Naive thymus-derived CD4-positive, alpha-beta T cell (primary cell): ENCODE measurements at regions not wholly inside any gene's neighbourhood (a gene's known extent, or its start where the extent isn't known, plus 50 kb on each side); places are given as distances from the start of the nearest gene placed in this dataset.

Experiments
- ATAC-seq: fragments of 150-1000 bp; cut with Tn5 transposase; 2 replicates; pipeline ENCODE4 v1.10.0; 2021; ENCODE audit warnings: mild to moderate bottlenecking, moderate library complexity
- CTCF ChIA-PET: fragments of 350-600 bp; sonication (Branson Sonifier 250); formaldehyde crosslinking; loops from one replicate; lab custom pipeline; 2021; ENCODE audit warnings: antibody characterized with exemption; lab: Charles Lee
- POLR2A ChIA-PET: fragments of 350-600 bp; sonication (Branson Sonifier 250); formaldehyde crosslinking; loops from one replicate; lab custom pipeline; 2021; ENCODE audit warnings: antibody characterized with exemption, inconsistent platforms; lab: Charles Lee
- DNase-seq, 9 donors: peaks; one replicate each; pipeline versions ENCODE4 v3.0.0 to v3.0.0-alpha.2; 2020 to 2022; ENCODE audit warnings: mixed read lengths in 1 of 9
- H3K27ac ChIP-seq: one replicate; pipeline ENCODE4 v1.7.0; 2013; ENCODE audit warnings: mild to moderate bottlenecking, low read depth, low read length, moderate library complexity
- H3K27me3 ChIP-seq, 2 donors: one replicate each; pipeline ENCODE4 v1.7.0; 2013; ENCODE audit warnings: low read length in 2 of 2, mild to moderate bottlenecking in 2 of 2, moderate library complexity in 2 of 2; ENCODE audit not compliant: control insufficient read depth in 2 of 2, insufficient read depth in 2 of 2
- H3K36me3 ChIP-seq, 3 experiments: 1 replicate in 2 of 3; 2 replicates in 1 of 3; pipeline ENCODE4 v1.7.0; 2013; ENCODE audit warnings: low read length in 3 of 3, mild to moderate bottlenecking in 3 of 3, moderate library complexity in 1 of 3; ENCODE audit not compliant: insufficient read depth in 3 of 3, control insufficient read depth in 2 of 3
- H3K4me1 ChIP-seq, 2 donors: one replicate each; pipeline ENCODE4 v1.7.0; 2013; ENCODE audit warnings: low read length in 2 of 2, mild to moderate bottlenecking in 2 of 2, moderate library complexity in 1 of 2; ENCODE audit not compliant: control insufficient read depth in 2 of 2, insufficient read depth in 2 of 2
- H3K4me3 ChIP-seq: 2 replicates; pipeline ENCODE4 v1.7.0; 2013; ENCODE audit warnings: mild to moderate bottlenecking, low read length
- H3K9me3 ChIP-seq, 3 experiments: 1 replicate in 2 of 3; 2 replicates in 1 of 3; pipeline ENCODE4 v1.7.0; 2013; ENCODE audit warnings: low read length in 3 of 3; ENCODE audit not compliant: control insufficient read depth in 2 of 3
- H3K27ac Mint-ChIP-seq, 9 donors: one replicate each; pipeline ENCODE4 v1.8.0; 2020 to 2022; ENCODE audit warnings: mixed read lengths in 9 of 9, mild to moderate bottlenecking in 8 of 9, moderate library complexity in 5 of 9, inconsistent platforms in 2 of 9
- H3K27me3 Mint-ChIP-seq, 5 donors: one replicate each; pipeline ENCODE4 v1.8.0; 2021 to 2022; ENCODE audit warnings: mixed read lengths in 5 of 5, mild to moderate bottlenecking in 1 of 5
- H3K36me3 Mint-ChIP-seq, 5 donors: one replicate each; pipeline ENCODE4 v1.8.0; 2020 to 2022; ENCODE audit warnings: mixed read lengths in 5 of 5, mild to moderate bottlenecking in 3 of 5, inconsistent platforms in 1 of 5
- H3K4me1 Mint-ChIP-seq, 7 donors: one replicate each; pipeline ENCODE4 v1.8.0; 2020 to 2022; ENCODE audit warnings: mixed read lengths in 7 of 7, mild to moderate bottlenecking in 3 of 7, inconsistent platforms in 1 of 7
- H3K4me3 Mint-ChIP-seq, 10 donors: one replicate each; pipeline ENCODE4 v1.8.0; 2020 to 2022; ENCODE audit warnings: mild to moderate bottlenecking in 10 of 10, mixed read lengths in 10 of 10, moderate library complexity in 6 of 10, inconsistent platforms in 2 of 10
- H3K9me3 Mint-ChIP-seq, 11 donors: one replicate each; pipeline ENCODE4 v1.8.0; 2020 to 2022; ENCODE audit warnings: mixed read lengths in 11 of 11, mild to moderate bottlenecking in 4 of 11, inconsistent platforms in 1 of 11, moderate library complexity in 1 of 11
- intact Hi-C, 2 donors: fragments of 100-400 bp; cut with micrococcal nuclease; formaldehyde crosslinking; loops; one replicate each; pipeline ENCODE4 v1.15.1; 2023

DNA sequence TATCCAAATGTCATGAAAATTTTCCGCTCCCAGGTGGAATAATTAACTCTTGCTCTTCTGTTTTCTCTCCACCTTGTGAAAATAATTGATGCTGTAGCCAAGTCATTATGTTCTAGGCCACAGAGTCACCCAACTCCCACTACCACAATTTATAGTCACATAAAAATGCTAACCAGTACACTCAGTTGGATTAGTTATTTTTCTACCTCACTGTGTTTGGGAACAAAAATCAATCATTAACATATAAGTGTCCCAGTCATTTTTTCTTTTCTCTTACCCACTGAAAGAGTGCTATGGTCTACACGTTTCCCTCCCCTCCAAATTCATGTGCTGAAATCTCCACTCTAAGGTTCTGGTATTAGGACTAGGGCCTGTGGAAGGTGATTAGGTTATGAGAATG lies 255.6 kb upstream of the LMCD1 start:
- no peak for ATAC-seq

DNA sequence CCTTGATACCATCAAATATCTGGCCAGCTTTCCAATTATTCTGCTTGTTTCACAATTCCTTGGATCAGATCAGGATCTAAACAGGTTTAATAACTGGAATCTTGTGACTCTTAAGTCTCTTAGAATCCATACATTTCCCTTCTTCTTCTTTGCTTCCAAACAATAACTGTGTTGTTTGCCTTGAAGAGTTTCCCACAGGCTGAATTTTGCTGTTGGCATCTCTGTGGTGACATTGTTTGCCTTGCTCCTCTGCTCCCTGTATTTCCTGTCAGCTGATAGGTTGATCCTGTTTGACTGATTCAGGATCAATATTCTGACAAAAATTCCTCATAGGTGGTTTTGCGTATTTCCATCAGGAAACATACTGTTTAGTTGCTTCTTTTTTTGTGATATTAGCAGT lies 248.4 kb upstream of the LMCD1 start:
- H3K4me1 Mint-ChIP-seq: no peaks in the 10 kb centered on the region
- ATAC-seq (no peak), DNase-seq (no peak)
- no peak overlapping the region for H3K27ac ChIP-seq
- H3K27ac Mint-ChIP-seq: no peak overlapping the region
- peaks cover 0 to 30% (median 18%) of the 10 kb centered on the region in 5 donors for H3K27me3 Mint-ChIP-seq
- H3K4me3 Mint-ChIP-seq: no peak overlapping the region
- no peaks in the 10 kb centered on the region for H3K27me3 ChIP-seq
- intact Hi-C loops: no loop called here
- no peaks in the 10 kb centered on the region for H3K36me3 Mint-ChIP-seq
- peaks cover 0 to 15% (median 0%) of the 10 kb centered on the region in 11 donors for H3K9me3 Mint-ChIP-seq
- H3K4me1 ChIP-seq: no peaks in the 10 kb centered on the region
- POLR2A ChIA-PET: no interaction called here
- H3K4me3 ChIP-seq: no peak overlapping the region
- CTCF ChIA-PET: no interaction called here
- H3K36me3 ChIP-seq: no peaks in the 10 kb centered on the region
- H3K9me3 ChIP-seq: no peaks in the 10 kb centered on the region

More for the DNA sequence above, 255.6 kb upstream of the LMCD1 start:
- Histone ChIP-seq H3K4me3 (no peak overlapping the region), H3K27ac (no peak overlapping the region), H3K9me3 (peaks cover 0 to 5% (median 0%) of the 10 kb centered on the region in 3 experiments), H3K27me3 (no peaks in the 10 kb centered on the region), H3K36me3 (no peaks in the 10 kb centered on the region), H3K4me1 (no peaks in the 10 kb centered on the region)
- ChIA-PET POLR2A (no interaction called here), CTCF (no interaction called here)
- H3K36me3 Mint-ChIP-seq: no peaks in the 10 kb centered on the region
- H3K27ac Mint-ChIP-seq: no peak overlapping the region
- intact Hi-C loops: no loop called here
- H3K9me3 Mint-ChIP-seq: peaks cover 0 to 25% (median 7%) of the 10 kb centered on the region in 11 donors
- no peak for DNase-seq
- H3K27me3 Mint-ChIP-seq: peaks cover 4 to 27% (median 11%) of the 10 kb centered on the region in 5 donors
- no peak overlapping the region for H3K4me3 Mint-ChIP-seq
- no peaks in the 10 kb centered on the region for H3K4me1 Mint-ChIP-seq

DNA sequence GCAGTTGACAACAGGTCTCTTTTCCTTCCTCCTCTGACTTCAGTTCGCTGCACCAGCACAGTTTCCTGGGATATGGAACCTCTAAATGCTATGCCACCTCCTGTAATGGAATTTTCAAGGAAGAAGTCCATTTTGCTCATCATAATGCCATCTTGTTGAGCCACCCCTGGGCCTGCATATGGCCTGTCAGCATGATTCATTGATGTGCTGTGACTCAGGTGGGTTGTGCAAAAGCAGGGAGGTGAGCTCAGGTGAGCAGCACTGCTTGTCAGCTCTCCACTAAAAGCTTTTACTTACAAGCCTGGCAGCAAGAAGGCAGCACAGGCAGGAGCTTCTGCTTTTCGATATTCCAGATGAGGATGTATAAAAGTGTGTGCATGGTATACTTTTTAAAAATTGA lies 247.1 kb upstream of the LMCD1 start:
- CTCF ChIA-PET: interaction anchor here (0.7 kb wide), 1 partner anchor 13 kb away, joined by 3 read pairs; no protein-coding TSS in a partner anchor

DNA sequence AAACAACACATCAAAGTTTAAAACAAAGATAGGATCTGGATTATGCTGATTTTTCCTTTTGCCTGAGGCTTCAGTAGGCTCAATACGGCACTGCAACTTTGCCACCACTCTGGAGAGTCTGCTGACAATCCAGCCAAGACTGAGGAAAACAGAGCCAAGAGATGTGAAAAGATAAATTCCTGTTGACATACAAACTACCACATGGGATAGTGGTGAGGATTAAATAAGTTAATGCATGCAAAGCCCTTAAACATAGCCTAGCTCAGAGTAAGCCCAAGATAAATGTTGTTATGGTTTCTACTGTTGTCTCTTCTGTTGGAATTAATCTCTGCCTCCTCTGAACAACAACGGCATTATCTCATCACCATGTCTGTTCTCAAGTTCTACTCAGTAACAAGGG lies 245.9 kb upstream of the LMCD1 start:
- intact Hi-C loops: no loop called here

More for the DNA sequence above, 247.1 kb upstream of the LMCD1 start:
- ATAC-seq (no peak), DNase-seq (no peak)
- intact Hi-C loops: no loop called here
- H3K27ac Mint-ChIP-seq: no peak overlapping the region
- no peaks in the 10 kb centered on the region for H3K4me1 ChIP-seq
- no peak overlapping the region for H3K4me3 ChIP-seq
- no peaks in the 10 kb centered on the region for H3K4me1 Mint-ChIP-seq
- H3K27me3 ChIP-seq: no peaks in the 10 kb centered on the region
- H3K9me3 ChIP-seq: no peaks in the 10 kb centered on the region
- POLR2A ChIA-PET: no interaction called here
- no peaks in the 10 kb centered on the region for H3K36me3 ChIP-seq
- peaks cover 0 to 22% (median 17%) of the 10 kb centered on the region in 5 donors for H3K27me3 Mint-ChIP-seq
- H3K27ac ChIP-seq: no peak overlapping the region
- no peaks in the 10 kb centered on the region for H3K36me3 Mint-ChIP-seq
- no peak overlapping the region for H3K4me3 Mint-ChIP-seq
- peaks cover 0 to 15% (median 0%) of the 10 kb centered on the region in 11 donors for H3K9me3 Mint-ChIP-seq

DNA sequence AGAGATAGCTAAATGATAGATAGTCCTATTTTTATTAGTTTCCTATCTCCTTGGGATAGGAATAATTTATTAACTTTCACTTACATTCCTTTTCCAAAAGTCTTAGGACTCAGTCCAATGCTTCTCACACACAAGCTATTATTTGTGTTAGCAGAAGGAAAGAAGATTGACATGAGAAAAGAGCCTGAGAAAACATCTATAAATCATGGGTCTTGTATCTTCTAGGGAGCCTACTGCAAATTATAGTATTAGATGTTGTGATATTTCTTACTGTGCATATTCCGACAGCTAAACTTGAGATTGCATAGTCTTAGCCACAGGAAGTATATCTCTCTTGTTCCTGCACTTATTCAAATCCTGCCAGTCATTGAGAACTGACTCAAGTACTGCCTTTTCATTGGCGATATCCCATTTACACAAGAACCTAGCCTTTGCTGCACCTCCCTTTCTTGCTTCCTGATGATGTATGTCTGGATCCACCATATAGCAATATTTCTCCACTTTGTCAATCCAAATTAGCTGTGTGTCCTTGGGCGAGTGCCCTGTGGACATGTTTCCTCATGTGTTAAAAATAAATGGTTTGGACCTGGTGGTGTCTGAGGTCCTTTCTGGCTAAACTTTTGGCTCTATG lies 245.1 kb upstream of the LMCD1 start:
- Histone ChIP-seq H3K4me1 (no peaks in the 10 kb centered on the region), H3K27ac (no peak overlapping the region), H3K27me3 (no peaks in the 10 kb centered on the region), H3K36me3 (no peaks in the 10 kb centered on the region), H3K9me3 (no peaks in the 10 kb centered on the region), H3K4me3 (no peak overlapping the region)
- H3K36me3 Mint-ChIP-seq: peaks cover 0 to 1% (median 0%) of the 10 kb centered on the region in 5 donors
- ChIA-PET CTCF (no interaction called here), POLR2A (no interaction called here)
- ATAC-seq: no peak
- no peaks in the 10 kb centered on the region for H3K4me1 Mint-ChIP-seq
- no peak overlapping the region for H3K27ac Mint-ChIP-seq
- H3K9me3 Mint-ChIP-seq: peaks cover 0 to 17% (median 5%) of the 10 kb centered on the region in 11 donors
- no peak for DNase-seq
- intact Hi-C loops: no loop called here
- H3K4me3 Mint-ChIP-seq: no peak overlapping the region
- peaks cover 0 to 9% (median 6%) of the 10 kb centered on the region in 5 donors for H3K27me3 Mint-ChIP-seq

More for the DNA sequence above, 245.9 kb upstream of the LMCD1 start:
- Mint-ChIP-seq H3K9me3 (peaks cover 0 to 11% (median 0%) of the 10 kb centered on the region in 11 donors), H3K4me3 (no peak overlapping the region), H3K36me3 (no peaks in the 10 kb centered on the region), H3K4me1 (no peaks in the 10 kb centered on the region), H3K27me3 (peaks cover 0 to 14% (median 8%) of the 10 kb centered on the region in 5 donors), H3K27ac (no peak overlapping the region)
- H3K9me3 ChIP-seq: no peaks in the 10 kb centered on the region
- CTCF ChIA-PET: no interaction called here
- no peaks in the 10 kb centered on the region for H3K27me3 ChIP-seq
- H3K36me3 ChIP-seq: no peaks in the 10 kb centered on the region
- H3K27ac ChIP-seq: no peak overlapping the region
- no peak overlapping the region for H3K4me3 ChIP-seq
- no peaks in the 10 kb centered on the region for H3K4me1 ChIP-seq
- DNase-seq: no peak
- POLR2A ChIA-PET: no interaction called here
- ATAC-seq: no peak

DNA sequence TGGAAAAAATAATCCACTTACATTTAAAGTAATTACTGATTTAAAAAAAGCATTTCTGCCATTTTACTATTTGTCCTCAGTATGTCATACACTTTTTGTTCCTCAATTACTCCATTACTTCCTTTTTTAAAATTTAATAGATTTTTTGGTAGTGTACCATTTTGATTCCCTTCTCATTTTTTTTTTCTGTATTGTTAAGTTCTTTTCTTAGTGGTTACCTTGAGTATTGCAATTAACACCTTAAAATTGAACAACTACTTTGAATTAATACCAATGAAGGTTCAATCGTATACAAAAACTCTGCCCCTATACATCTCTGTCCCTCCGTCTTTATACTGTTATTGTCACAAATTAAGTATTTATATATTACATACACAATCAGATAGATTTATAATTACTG lies 240.6 kb upstream of the LMCD1 start:
- Mint-ChIP-seq H3K9me3 (peaks cover 0 to 25% (median 9%) of the 10 kb centered on the region in 11 donors), H3K27ac (no peak overlapping the region), H3K36me3 (peaks cover 0 to 4% (median 0%) of the 10 kb centered on the region in 5 donors), H3K4me1 (no peaks in the 10 kb centered on the region), H3K4me3 (no peak overlapping the region), H3K27me3 (peaks cover 0 to 32% (median 17%) of the 10 kb centered on the region in 5 donors)
- CTCF ChIA-PET: no interaction called here
- no peak for DNase-seq
- H3K27ac ChIP-seq: no peak overlapping the region
- ATAC-seq: no peak
- H3K27me3 ChIP-seq: no peaks in the 10 kb centered on the region
- intact Hi-C loops: no loop called here
- H3K9me3 ChIP-seq: no peaks in the 10 kb centered on the region
- POLR2A ChIA-PET: no interaction called here
- H3K4me1 ChIP-seq: no peaks in the 10 kb centered on the region
- no peaks in the 10 kb centered on the region for H3K36me3 ChIP-seq
- H3K4me3 ChIP-seq: no peak overlapping the region

DNA sequence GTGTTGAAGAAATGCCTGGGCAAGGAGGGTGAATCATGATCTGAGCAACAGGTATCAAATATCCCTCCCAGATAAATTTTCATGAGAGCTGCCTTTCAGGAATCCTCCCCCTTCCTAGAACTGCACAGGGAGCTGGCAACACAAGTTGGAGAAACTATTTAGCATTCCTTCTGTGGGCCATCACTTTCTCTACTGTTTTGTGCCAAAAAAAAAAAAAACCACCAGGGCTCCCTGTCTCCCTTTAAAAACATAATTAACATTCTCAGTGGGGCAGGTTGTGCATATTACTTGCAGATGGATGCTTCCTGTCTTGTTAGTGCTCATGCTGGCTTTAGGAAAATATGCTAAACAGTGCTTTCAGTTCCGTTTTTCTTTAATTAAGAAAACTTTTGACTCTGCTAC lies 234.9 kb upstream of the LMCD1 start:
- no peaks in the 10 kb centered on the region for H3K9me3 ChIP-seq
- Mint-ChIP-seq H3K36me3 (peaks cover 0 to 1% (median 0%) of the 10 kb centered on the region in 5 donors), H3K9me3 (peaks cover 0 to 10% (median 4%) of the 10 kb centered on the region in 11 donors), H3K4me3 (no peak overlapping the region), H3K27ac (no peak overlapping the region), H3K4me1 (no peaks in the 10 kb centered on the region), H3K27me3 (peaks cover 0 to 35% (median 19%) of the 10 kb centered on the region in 5 donors)
- no peak overlapping the region for H3K4me3 ChIP-seq
- H3K27ac ChIP-seq: no peak overlapping the region
- intact Hi-C loops: no loop called here
- POLR2A ChIA-PET: no interaction called here
- ATAC-seq (no peak), DNase-seq (no peak)
- H3K36me3 ChIP-seq: no peaks in the 10 kb centered on the region
- H3K27me3 ChIP-seq: peaks cover 0 to 4% of the 10 kb centered on the region in 2 donors
- H3K4me1 ChIP-seq: no peaks in the 10 kb centered on the region
- CTCF ChIA-PET: no interaction called here
